ENCODE measurements at regions not wholly inside any gene's neighbourhood (a gene's known extent, or its start where the extent isn't known, plus 50 kb on each side); places are given as distances from the start of the nearest gene placed in this dataset.

- TF ChIP-seq CTCF (IDR thresholded peaks at IDR 0.05; ENCODE audit: poor library complexity, severe bottlenecking) (no peak), MXI1 (conservative IDR thresholded peaks at IDR 0.05; ENCODE audit: poor library complexity, severe bottlenecking) (no peak), EZH2 (IDR thresholded peaks at IDR 0.05; ENCODE audit: borderline replicate concordance, insufficient read depth, low read length, poor library complexity, severe bottlenecking) (no peak), RAD21 (conservative IDR thresholded peaks at IDR 0.05) (no peak), EP300 (conservative IDR thresholded peaks at IDR 0.05; ENCODE audit: poor library complexity, severe bottlenecking) (no peak), SMC3 (conservative IDR thresholded peaks at IDR 0.05; ENCODE audit: poor library complexity) (no peak)
- Histone ChIP-seq H3K27ac (ENCODE audit: low read length) (no peak overlapping the region), H4K20me1 (ENCODE audit: insufficient read depth) (no peaks in the 10 kb centered on the region), H3K9me2 (ENCODE audit: insufficient read depth, low read length) (no peaks in the 10 kb centered on the region), H3K4me2 (ENCODE audit: low read length) (no peak overlapping the region), H3K9me3 (ENCODE audit: low read length) (no peaks in the 10 kb centered on the region), H3F3A (ENCODE audit: insufficient read depth, low read length, poor library complexity, severe bottlenecking) (no peaks in the 10 kb centered on the region), H3K27me3 (ENCODE audit: insufficient read depth, low read depth, low read length) (no peaks in the 10 kb centered on the region), H3K36me3 (ENCODE audit: insufficient read depth, low read length) (no peaks in the 10 kb centered on the region), H3K4me3 (ENCODE audit: low read length) (no peak overlapping the region), H2AFZ (ENCODE audit: low read depth, low read length) (no peak overlapping the region), H3K79me2 (replicated peaks; ENCODE audit: insufficient read depth, low read length) (no peaks in the 10 kb centered on the region), H3K9ac (ENCODE audit: low read length) (no peak overlapping the region)
Observed at GRCh38 chr1:209473025-209473424, 110.5 kb upstream of the CAMK1G start.

- no peaks in the 10 kb centered on the region for H3K9me2 ChIP-seq (ENCODE audit: insufficient read depth, low read length)
- no peaks in the 10 kb centered on the region for H3K9me3 ChIP-seq (ENCODE audit: low read length)
- H2AFZ ChIP-seq (ENCODE audit: low read depth, low read length), result no peak overlapping the region
- no peaks in the 10 kb centered on the region for H4K20me1 ChIP-seq (ENCODE audit: insufficient read depth)
- H3K79me2 ChIP-seq (replicated peaks; ENCODE audit: insufficient read depth, low read length), result no peaks in the 10 kb centered on the region
- no peaks in the 10 kb centered on the region for H3K27me3 ChIP-seq (ENCODE audit: insufficient read depth, low read depth, low read length)
- H3F3A ChIP-seq (ENCODE audit: insufficient read depth, low read length, poor library complexity, severe bottlenecking), result no peaks in the 10 kb centered on the region
- H3K4me3 ChIP-seq (ENCODE audit: low read length), result no peak overlapping the region
- H3K27ac ChIP-seq (ENCODE audit: low read length), result no peak overlapping the region
- H3K36me3 ChIP-seq (ENCODE audit: insufficient read depth, low read length), result no peaks in the 10 kb centered on the region
- no peak for TF ChIP-seq POLR2AphosphoS5 (IDR thresholded peaks at IDR 0.05)
- TF ChIP-seq CTCF (IDR thresholded peaks at IDR 0.05; ENCODE audit: poor library complexity, severe bottlenecking), result no peak
- TF ChIP-seq TAF1 (IDR thresholded peaks at IDR 0.05; ENCODE audit: low read depth), result no peak
- no peak for TF ChIP-seq SMC3 (conservative IDR thresholded peaks at IDR 0.05; ENCODE audit: poor library complexity)
- TF ChIP-seq EZH2 (IDR thresholded peaks at IDR 0.05; ENCODE audit: borderline replicate concordance, insufficient read depth, low read length, poor library complexity, severe bottlenecking), result no peak
- no peak for TF ChIP-seq MXI1 (conservative IDR thresholded peaks at IDR 0.05; ENCODE audit: poor library complexity, severe bottlenecking)
- no peak overlapping the region for H3K4me2 ChIP-seq (ENCODE audit: low read length)
- no peak overlapping the region for H3K9ac ChIP-seq (ENCODE audit: low read length)
Observed at GRCh38 chr1:209480345-209480744, 103.2 kb upstream of the CAMK1G start.

- no peaks in the 10 kb centered on the region for H3F3A ChIP-seq (ENCODE audit: insufficient read depth, low read length, poor library complexity, severe bottlenecking)
Observed at GRCh38 chr1:209483691-209484090, 99.8 kb upstream of the CAMK1G start.

More at GRCh38 chr1:209483691-209484090, 99.8 kb upstream of the CAMK1G start:
- no peak overlapping the region for H3K27ac ChIP-seq (ENCODE audit: low read length)
- H3K4me3 ChIP-seq (ENCODE audit: low read length), result no peak overlapping the region
- no peak overlapping the region for H2AFZ ChIP-seq (ENCODE audit: low read depth, low read length)
- no peaks in the 10 kb centered on the region for H3K27me3 ChIP-seq (ENCODE audit: insufficient read depth, low read depth, low read length)
- H3K9me2 ChIP-seq (ENCODE audit: insufficient read depth, low read length), result no peaks in the 10 kb centered on the region
- no peak for TF ChIP-seq EZH2 (IDR thresholded peaks at IDR 0.05; ENCODE audit: borderline replicate concordance, insufficient read depth, low read length, poor library complexity, severe bottlenecking)
- no peak for TF ChIP-seq CTCF (IDR thresholded peaks at IDR 0.05; ENCODE audit: poor library complexity, severe bottlenecking)
- no peak for TF ChIP-seq EP300 (conservative IDR thresholded peaks at IDR 0.05; ENCODE audit: poor library complexity, severe bottlenecking)
- no peak for TF ChIP-seq REST (IDR thresholded peaks at IDR 0.05; ENCODE audit: borderline replicate concordance)
- TF ChIP-seq SMC3 (conservative IDR thresholded peaks at IDR 0.05; ENCODE audit: poor library complexity), result no peak
- no peak for TF ChIP-seq RAD21 (conservative IDR thresholded peaks at IDR 0.05)
- TF ChIP-seq MXI1 (conservative IDR thresholded peaks at IDR 0.05; ENCODE audit: poor library complexity, severe bottlenecking), result no peak
- no peak for TF ChIP-seq POLR2AphosphoS5 (IDR thresholded peaks at IDR 0.05)
- TF ChIP-seq TAF1 (IDR thresholded peaks at IDR 0.05; ENCODE audit: low read depth), result no peak
- H3K9me3 ChIP-seq (ENCODE audit: low read length), result no peaks in the 10 kb centered on the region
- no peak overlapping the region for H3K4me2 ChIP-seq (ENCODE audit: low read length)
- H3K36me3 ChIP-seq (ENCODE audit: insufficient read depth, low read length), result no peaks in the 10 kb centered on the region
- no peaks in the 10 kb centered on the region for H3K79me2 ChIP-seq (replicated peaks; ENCODE audit: insufficient read depth, low read length)
- H3K9ac ChIP-seq (ENCODE audit: low read length), result no peak overlapping the region
- H4K20me1 ChIP-seq (ENCODE audit: insufficient read depth), result no peaks in the 10 kb centered on the region
